Transverse colon (tissue), 4 donors: ENCODE measurements at regions not wholly inside any gene's neighbourhood (a gene's known extent, or its start where the extent isn't known, plus 50 kb on each side); places are given as distances from the start of the nearest gene placed in this dataset.

Source experiments
- DNase-seq: peaks from one replicate; pipeline ENCODE4 v3.0.0-alpha.2; 2019
- H3K27ac ChIP-seq, 4 donors: fragments of 200-600 bp; sonication (generic); 2 replicates each; pipeline ENCODE4 v1.5.1; 2016 to 2018; ENCODE audit warnings: inconsistent platforms in 4 of 4
- H3K27me3 ChIP-seq: fragments of 200-600 bp; sonication (generic); 2 replicates; pipeline ENCODE4 v1.5.1; 2017; ENCODE audit warnings: inconsistent platforms
- H3K36me3 ChIP-seq, 4 donors: fragments of 200-600 bp; sonication (generic); 2 replicates each; pipeline ENCODE4 v1.5.1; 2017 to 2019; ENCODE audit warnings: inconsistent platforms in 4 of 4
- H3K4me1 ChIP-seq, 4 donors: fragments of 200-600 bp; sonication (generic); 2 replicates each; pipeline ENCODE4 v1.5.1; 2017 to 2020; ENCODE audit warnings: inconsistent platforms in 4 of 4
- H3K4me3 ChIP-seq, 4 donors: fragments of 200-600 bp; sonication (generic); 1 replicate in 1 of 4; 2 replicates in 3 of 4; pipeline versions ENCODE4 v1.5.1 to v1.6.1; 2017 to 2019; ENCODE audit warnings: inconsistent platforms in 4 of 4
- H3K9me3 ChIP-seq, 2 donors: fragments of 200-600 bp; sonication (generic); 2 replicates each; pipeline ENCODE4 v1.5.1; 2017 to 2019; ENCODE audit warnings: inconsistent platforms in 2 of 2
- CTCF ChIP-seq, 5 experiments: fragments of 200-600 bp in 3 of 5; fragments of 450-650 bp in 2 of 5; sonication (generic) in 3 of 5; IDR thresholded peaks; 1 replicate in 2 of 5; 2 replicates in 3 of 5; pipeline ENCODE4 v1.5.1; 2016 to 2017; ENCODE audit warnings: antibody characterized with exemption in 5 of 5, inconsistent platforms in 3 of 5, mild to moderate bottlenecking in 2 of 5, moderate library complexity in 1 of 5
- EP300 ChIP-seq: sonication (generic); formaldehyde crosslinking; IDR thresholded peaks from one replicate; pipeline ENCODE4 v1.6.1; 2017; ENCODE audit warnings: antibody characterized with exemption, low read depth
- POLR2A ChIP-seq: fragments of 450-650 bp; IDR thresholded peaks from one replicate; pipeline ENCODE4 v1.6.1; 2016; ENCODE audit warnings: antibody characterized with exemption, mild to moderate bottlenecking, moderate library complexity
- POLR2AphosphoS5 ChIP-seq, 3 donors: sonication (generic); formaldehyde crosslinking; IDR thresholded peaks; one replicate each; pipeline ENCODE4 v1.6.1; 2016; ENCODE audit warnings: antibody characterized with exemption in 3 of 3
- WGBS, 2 donors: methylation state at CpG; one replicate each; pipeline ENCODE4 v1.1.5; 2018; ENCODE audit warnings: low coverage in 1 of 2; 5-methylcytosine and 5-hydroxymethylcytosine counted together
- in situ Hi-C, 4 donors: fragments of 200-750 bp; cut with MboI; loops; one replicate each; pipeline versions ENCODE4 v1.15.0 to v1.15.1; 2017; ENCODE audit warnings: low sequenced_read_pairs in 3 of 4, low pct_ligation_motif_present in 1 of 4, low pct_unique_long_range_greater_than_20kb in 1 of 4
- intact Hi-C: fragments of 100-400 bp; cut with DNase I; formaldehyde crosslinking; loops from one replicate; pipeline ENCODE4 v1.15.1; 2023; ENCODE audit warnings: low total_unique reads

GRCh38 chr13:59203855-59204254 is 959.9 kb downstream of the DIAPH3 start:
- intact Hi-C loops, result no loop called here
- no peak overlapping the region for H3K27ac ChIP-seq

GRCh38 chr13:59205501-59205900 is 958.2 kb downstream of the DIAPH3 start:
- TF ChIP-seq EP300 (no peak), CTCF (IDR thresholded peaks at IDR 0.05) (no peak), POLR2A (no peak), POLR2AphosphoS5 (IDR thresholded peaks at IDR 0.05) (no peak)
- 86 to 89% methylated on average over 5 of the region's 5 CpGs for WGBS, 2 donors
- Histone ChIP-seq H3K4me1 (no peaks in the 10 kb centered on the region), H3K27ac (no peak overlapping the region), H3K36me3 (no peaks in the 10 kb centered on the region), H3K4me3 (no peak overlapping the region), H3K9me3 (no peaks in the 10 kb centered on the region), H3K27me3 (no peaks in the 10 kb centered on the region)
- in situ Hi-C loops (no loop called here), intact Hi-C loops (no loop called here)
- no peak for DNase-seq

More at GRCh38 chr13:59203855-59204254, 959.9 kb downstream of the DIAPH3 start:
- H3K36me3 ChIP-seq, result no peaks in the 10 kb centered on the region
- no peak for TF ChIP-seq EP300
- no peak for TF ChIP-seq POLR2A
- no peak for TF ChIP-seq CTCF (IDR thresholded peaks at IDR 0.05)
- TF ChIP-seq POLR2AphosphoS5 (IDR thresholded peaks at IDR 0.05), result no peak
- H3K27me3 ChIP-seq, result no peaks in the 10 kb centered on the region
- H3K9me3 ChIP-seq, result no peaks in the 10 kb centered on the region
- in situ Hi-C loops, result no loop called here
- H3K4me1 ChIP-seq, result no peaks in the 10 kb centered on the region
- WGBS, 2 donors, result 66 to 74% methylated on average over 6 of the region's 6 CpGs
- H3K4me3 ChIP-seq, result no peak overlapping the region
- no peak for DNase-seq

DNA sequence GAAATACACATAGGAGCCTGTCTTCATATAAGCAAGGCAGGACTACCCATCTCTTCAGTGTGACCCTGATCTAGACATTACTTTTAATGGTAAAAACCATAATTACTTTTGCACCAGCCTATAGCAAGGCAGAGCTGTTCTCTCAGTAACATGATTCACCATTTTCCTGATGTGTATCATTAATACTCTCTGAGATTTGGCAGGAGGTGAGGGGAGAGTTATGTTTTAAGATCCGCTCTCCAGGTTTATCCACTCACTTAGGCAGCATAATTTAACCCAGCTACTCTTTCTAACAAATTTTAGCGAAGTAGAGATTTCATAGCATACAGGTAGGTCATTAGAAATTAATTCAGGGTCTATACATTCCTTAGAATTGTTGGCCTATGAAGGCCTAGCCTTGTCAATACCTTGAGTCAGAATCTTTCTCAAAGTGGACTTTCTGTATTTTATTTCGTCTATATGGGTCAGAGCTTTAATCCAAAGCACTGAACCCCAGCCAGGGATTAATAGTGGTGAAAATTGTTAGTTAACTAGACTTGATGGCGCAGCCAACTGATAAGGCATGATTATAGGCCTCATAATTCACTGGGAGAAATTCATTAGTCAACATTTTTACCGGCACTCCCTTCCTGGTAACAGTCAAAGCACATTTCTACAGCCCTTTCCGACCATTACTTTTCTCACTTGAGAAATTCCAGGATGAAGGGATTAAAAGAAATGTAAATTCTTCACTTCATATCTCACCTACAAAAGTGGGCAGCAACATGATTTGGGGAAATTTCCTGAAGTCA is 955.1 kb downstream of the DIAPH3 start:
- no peak for DNase-seq
- H3K4me3 ChIP-seq, result no peak overlapping the region
- TF ChIP-seq POLR2AphosphoS5 (IDR thresholded peaks at IDR 0.05) (no peak), POLR2A (no peak), EP300 (no peak), CTCF (IDR thresholded peaks at IDR 0.05) (no peak)
- H3K4me1 ChIP-seq, result no peaks in the 10 kb centered on the region
- WGBS, 2 donors, result 49 to 72% methylated on average over 6 of the region's 6 CpGs
- H3K9me3 ChIP-seq, result no peaks in the 10 kb centered on the region
- no peaks in the 10 kb centered on the region for H3K36me3 ChIP-seq
- in situ Hi-C loops, result no loop called here
- intact Hi-C loops, result no loop called here
- no peaks in the 10 kb centered on the region for H3K27me3 ChIP-seq
- no peak overlapping the region for H3K27ac ChIP-seq

GRCh38 chr13:59210543-59210942 is 953.2 kb downstream of the DIAPH3 start:
- Histone ChIP-seq H3K9me3 (no peaks in the 10 kb centered on the region), H3K36me3 (no peaks in the 10 kb centered on the region), H3K27ac (no peak overlapping the region), H3K27me3 (no peaks in the 10 kb centered on the region), H3K4me3 (no peak overlapping the region), H3K4me1 (no peaks in the 10 kb centered on the region)
- in situ Hi-C loops (no loop called here), intact Hi-C loops (no loop called here)
- WGBS, 2 donors, result 77% methylated on average over 1 of the region's 1 CpG
- TF ChIP-seq CTCF (IDR thresholded peaks at IDR 0.05) (no peak), POLR2A (no peak)
- no peak for DNase-seq
